Osteoblast (primary cell): ENCODE measurements at regions not wholly inside any gene's neighbourhood (a gene's known extent, or its start where the extent isn't known, plus 50 kb on each side); places are given as distances from the start of the nearest gene placed in this dataset.

ENCODE experiments used
- DNase-seq: peaks from one replicate; pipeline ENCODE4 v3.0.0; 2011; ENCODE audit warnings: low spot score, mixed read lengths; ENCODE audit not compliant: insufficient read length; ENCODE audit errors: missing footprints
- H2AFZ ChIP-seq: 2 replicates; pipeline ENCODE4 v1.6.0; 2011; ENCODE audit warnings: mild to moderate bottlenecking, low read length
- H3K27ac ChIP-seq: 2 replicates; pipeline ENCODE4 v1.5.1; 2011; ENCODE audit warnings: mild to moderate bottlenecking, low read depth, low read length, moderate library complexity
- H3K27me3 ChIP-seq: 2 replicates; pipeline ENCODE4 v1.6.0; 2012; ENCODE audit warnings: mild to moderate bottlenecking, control low read depth, inconsistent platforms, low read length, moderate library complexity; ENCODE audit not compliant: insufficient read depth
- H3K36me3 ChIP-seq: 2 replicates; pipeline ENCODE4 v1.5.1; 2011; ENCODE audit warnings: mild to moderate bottlenecking, low read length, control low read depth, moderate library complexity; ENCODE audit not compliant: insufficient read depth
- H3K4me1 ChIP-seq: 2 replicates; pipeline ENCODE4 v1.5.1; 2011; ENCODE audit warnings: mild to moderate bottlenecking, low read length, control low read depth, moderate library complexity; ENCODE audit not compliant: insufficient read depth
- H3K4me2 ChIP-seq: 2 replicates; pipeline ENCODE4 v1.6.0; 2011; ENCODE audit warnings: mild to moderate bottlenecking, low read length; ENCODE audit not compliant: insufficient read depth
- H3K4me3 ChIP-seq: fragments of 200-600 bp; sonication (generic); 3 replicates; pipeline ENCODE4 v1.5.1; 2012; ENCODE audit warnings: mild to moderate bottlenecking, low read length, inconsistent platforms; ENCODE audit not compliant: insufficient read depth
- H3K79me2 ChIP-seq: 2 replicates; pipeline ENCODE4 v1.6.0; 2012; ENCODE audit warnings: mild to moderate bottlenecking, low read length, control low read depth, inconsistent platforms; ENCODE audit not compliant: insufficient read depth
- H3K9me3 ChIP-seq: 2 replicates; pipeline ENCODE4 v1.5.1; 2011; ENCODE audit warnings: low read depth, low read length, control low read depth
- H4K20me1 ChIP-seq: 2 replicates; pipeline ENCODE4 v1.6.0; 2012; ENCODE audit warnings: mild to moderate bottlenecking, low read length, control low read depth; ENCODE audit not compliant: insufficient read depth
- CTCF ChIP-seq: IDR thresholded peaks from 2 replicates; pipeline ENCODE4 v1.5.1; 2011; ENCODE audit warnings: mild to moderate bottlenecking, low read depth, low read length, moderate library complexity; ENCODE audit errors: extremely low read depth

- peaks cover 5% of the 10 kb centered on the region for H3K9me3 ChIP-seq
- no peak overlapping the region for H3K27ac ChIP-seq
- H2AFZ ChIP-seq = no peak overlapping the region
- DNase-seq = no peak
- no peak overlapping the region for H3K4me3 ChIP-seq
- no peaks in the 10 kb centered on the region for H3K27me3 ChIP-seq
- H3K4me1 ChIP-seq = no peaks in the 10 kb centered on the region
- no peak overlapping the region for H3K4me2 ChIP-seq
- H3K79me2 ChIP-seq = no peaks in the 10 kb centered on the region
- H4K20me1 ChIP-seq = no peaks in the 10 kb centered on the region
- H3K36me3 ChIP-seq = no peaks in the 10 kb centered on the region
- TF ChIP-seq CTCF = no peak
These were observed 194.0 kb upstream of the LRRN1 start for GRCh38 chr3:3605226-3605625.

- TF ChIP-seq CTCF = no peak
- no peak overlapping the region for H3K4me2 ChIP-seq
- H3K9me3 ChIP-seq = peaks cover 5% of the 10 kb centered on the region
- H3K4me1 ChIP-seq = no peaks in the 10 kb centered on the region
- H4K20me1 ChIP-seq = no peaks in the 10 kb centered on the region
- no peak overlapping the region for H3K27ac ChIP-seq
- no peaks in the 10 kb centered on the region for H3K27me3 ChIP-seq
- H2AFZ ChIP-seq = no peak overlapping the region
- H3K4me3 ChIP-seq = no peak overlapping the region
- H3K79me2 ChIP-seq = no peaks in the 10 kb centered on the region
- H3K36me3 ChIP-seq = no peaks in the 10 kb centered on the region
- DNase-seq = no peak
These were observed 195.9 kb upstream of the LRRN1 start for GRCh38 chr3:3603351-3603750.

- Histone ChIP-seq H4K20me1 (no peaks in the 10 kb centered on the region), H3K4me2 (no peak overlapping the region), H2AFZ (no peak overlapping the region), H3K27me3 (no peaks in the 10 kb centered on the region), H3K79me2 (no peaks in the 10 kb centered on the region), H3K27ac (no peak overlapping the region), H3K4me1 (no peaks in the 10 kb centered on the region), H3K9me3 (no peaks in the 10 kb centered on the region), H3K36me3 (no peaks in the 10 kb centered on the region), H3K4me3 (no peak overlapping the region)
- no peak for TF ChIP-seq CTCF
- DNase-seq = no peak
These were observed 198.4 kb upstream of the LRRN1 start for GRCh38 chr3:3600665-3601340.

- Histone ChIP-seq H3K36me3 (no peaks in the 10 kb centered on the region), H3K27me3 (no peaks in the 10 kb centered on the region), H3K4me2 (no peak overlapping the region), H3K4me1 (no peaks in the 10 kb centered on the region), H4K20me1 (no peaks in the 10 kb centered on the region), H3K27ac (no peak overlapping the region), H3K4me3 (no peak overlapping the region), H2AFZ (no peak overlapping the region), H3K9me3 (no peaks in the 10 kb centered on the region), H3K79me2 (no peaks in the 10 kb centered on the region)
- TF ChIP-seq CTCF = no peak
- DNase-seq = no peak
These were observed 200.2 kb upstream of the LRRN1 start for GRCh38 chr3:3599016-3599415.
